Glomerular visceral epithelial cell (primary cell): ENCODE measurements at regions not wholly inside any gene's neighbourhood (a gene's known extent, or its start where the extent isn't known, plus 50 kb on each side); places are given as distances from the start of the nearest gene placed in this dataset.

Experiments used
- DNase-seq: peaks from one replicate; pipeline ENCODE4 v3.0.0-alpha.2; 2016; ENCODE audit errors: extremely low spot score

GRCh38 chr4:15370296-15370695 lies 57.5 kb upstream of the C1QTNF7 start:
- DNase-seq: no peak

- DNase-seq: no peak
Measured at GRCh38 chr4:15373363-15373762, 54.5 kb upstream of the C1QTNF7 start.

- DNase-seq: no peak
Measured at GRCh38 chr4:15374656-15375055, 53.2 kb upstream of the C1QTNF7 start.

GRCh38 chr4:15375667-15376066 lies 52.2 kb upstream of the C1QTNF7 start:
- DNase-seq: no peak

- no peak for DNase-seq
Measured at GRCh38 chr4:15376145-15376544, 51.7 kb upstream of the C1QTNF7 start.

GRCh38 chr4:15376594-15376993 lies 51.2 kb upstream of the C1QTNF7 start:
- DNase-seq: peak; percentile 2
